B cell (primary cell): ENCODE measurements at regions not wholly inside any gene's neighbourhood (a gene's known extent, or its start where the extent isn't known, plus 50 kb on each side); places are given as distances from the start of the nearest gene placed in this dataset.

ENCODE experiments used
- ATAC-seq: fragments of 200-7000 bp; cut with Tn5 transposase; one replicate; pipeline ENCODE4 v1.10.0; 2021; ENCODE audit warnings: low read depth, mild to moderate bottlenecking, moderate number of reproducible peaks, moderate library complexity
- CTCF ChIA-PET: fragments of 350-600 bp; sonication (Branson Sonifier 250); formaldehyde crosslinking; loops from one replicate; lab custom pipeline; 2021; ENCODE audit warnings: antibody characterized with exemption, inconsistent platforms; lab: Charles Lee
- POLR2A ChIA-PET: fragments of 350-600 bp; sonication (Branson Sonifier 250); formaldehyde crosslinking; loops from one replicate; lab custom pipeline; 2021; ENCODE audit warnings: antibody characterized with exemption; lab: Charles Lee
- DNase-seq: peaks from one replicate; pipeline ENCODE4 v3.0.0; 2013
- H2AFZ ChIP-seq: 2 replicates; pipeline ENCODE4 v1.6.1; 2012; ENCODE audit warnings: mild to moderate bottlenecking, low read depth, low read length; ENCODE audit not compliant: insufficient read depth, poor library complexity, severe bottlenecking
- H3K27ac ChIP-seq, 2 donors: 1 replicate in 1 of 2; 2 replicates in 1 of 2; pipeline ENCODE4 v1.5.1; 2012 to 2013; ENCODE audit warnings: low read length in 2 of 2, mild to moderate bottlenecking in 2 of 2, moderate library complexity in 1 of 2
- H3K27me3 ChIP-seq, 4 experiments: fragments of 200-600 bp in 1 of 4; sonication (generic) in 1 of 4; replicated peaks in 1 of 4; 1 replicate in 2 of 4; 2 replicates in 2 of 4; pipeline versions ENCODE4 v1.6.1 to v1.7.0; 2013 to 2016; ENCODE audit warnings: low read length in 3 of 4, mild to moderate bottlenecking in 2 of 4, mixed read lengths in 1 of 4, moderate library complexity in 1 of 4; ENCODE audit not compliant: insufficient read depth in 4 of 4, control insufficient read depth in 3 of 4; ENCODE audit errors: control extremely low read depth in 1 of 4
- H3K36me3 ChIP-seq, 2 experiments: replicated peaks in 1 of 2; 1 replicate in 1 of 2; 2 replicates in 1 of 2; pipeline versions ENCODE4 v1.6.1 to v1.7.1; 2013; ENCODE audit warnings: low read length in 1 of 2; ENCODE audit not compliant: insufficient read depth in 2 of 2, control insufficient read depth in 1 of 2; ENCODE audit errors: control extremely low read depth in 1 of 2, extremely low read depth in 1 of 2
- H3K4me1 ChIP-seq, 2 donors: fragments of 200-600 bp in 1 of 2; sonication (generic) in 1 of 2; 1 replicate in 1 of 2; 2 replicates in 1 of 2; pipeline versions ENCODE4 v1.5.1 to v1.6.1; 2013 to 2017; ENCODE audit warnings: low read length in 2 of 2; ENCODE audit not compliant: control insufficient read depth in 2 of 2, insufficient read depth in 2 of 2
- H3K4me2 ChIP-seq: replicated peaks from 2 replicates; pipeline ENCODE3; 2012; ENCODE audit warnings: mild to moderate bottlenecking, low read depth, low read length; ENCODE audit not compliant: poor library complexity, severe bottlenecking
- H3K4me3 ChIP-seq, 5 experiments: fragments of 200-600 bp in 1 of 5; sonication (generic) in 1 of 5; 1 replicate in 3 of 5; 2 replicates in 2 of 5; pipeline versions ENCODE4 v1.5.1 to v1.7.0; 2011 to 2016; ENCODE audit warnings: low read length in 4 of 5, mild to moderate bottlenecking in 4 of 5, low read depth in 2 of 5, control low read depth in 1 of 5, moderate library complexity in 1 of 5; ENCODE audit not compliant: insufficient read depth in 1 of 5; ENCODE audit errors: control extremely low read depth in 1 of 5, extremely low read depth in 1 of 5
- H3K79me2 ChIP-seq: fragments of 200-600 bp; sonication (generic); one replicate; pipeline ENCODE4 v1.6.0; 2016; ENCODE audit warnings: low read length; ENCODE audit not compliant: control insufficient read depth, insufficient read depth
- H3K9ac ChIP-seq: fragments of 200-600 bp; sonication (generic); 2 replicates; pipeline ENCODE4 v1.6.1; 2017; ENCODE audit warnings: mild to moderate bottlenecking, low read length, moderate library complexity
- H3K9me3 ChIP-seq, 3 donors: one replicate each; pipeline versions ENCODE4 v1.6.1 to v1.7.1; 2013; ENCODE audit warnings: low read length in 2 of 3; ENCODE audit not compliant: control insufficient read depth in 2 of 3, insufficient read depth in 1 of 3; ENCODE audit errors: control extremely low read depth in 1 of 3
- H4K20me1 ChIP-seq: 2 replicates; pipeline ENCODE4 v1.6.0; 2012; ENCODE audit warnings: mild to moderate bottlenecking, low read length; ENCODE audit not compliant: insufficient read depth, control insufficient read depth, poor library complexity, severe bottlenecking
- H3K27ac Mint-ChIP-seq: one replicate; pipeline ENCODE4 v1.8.0; 2021; ENCODE audit warnings: mixed read lengths
- H3K27me3 Mint-ChIP-seq: one replicate; pipeline ENCODE4 v1.8.0; 2021; ENCODE audit warnings: mixed read lengths
- H3K4me1 Mint-ChIP-seq: one replicate; pipeline ENCODE4 v1.8.0; 2021; ENCODE audit warnings: mixed read lengths
- H3K4me3 Mint-ChIP-seq: one replicate; pipeline ENCODE4 v1.8.0; 2021; ENCODE audit warnings: mixed read lengths
- H3K9me3 Mint-ChIP-seq: one replicate; pipeline ENCODE4 v1.8.0; 2022; ENCODE audit warnings: mixed read lengths; ENCODE audit not compliant: insufficient read depth
- EZH2 ChIP-seq: IDR thresholded peaks from 2 replicates; pipeline ENCODE4 v1.6.1; 2012; ENCODE audit warnings: borderline replicate concordance, low read depth, mild to moderate bottlenecking, moderate library complexity, low read length; ENCODE audit not compliant: insufficient read depth, poor library complexity, severe bottlenecking
- WGBS: methylation state at CpG from one replicate; pipeline ENCODE4 v1.1.5; 2013; ENCODE audit warnings: missing lambda C conversion rate; ENCODE audit not compliant: insufficient coverage; 5-methylcytosine and 5-hydroxymethylcytosine counted together
- intact Hi-C: fragments of 100-400 bp; cut with micrococcal nuclease; formaldehyde crosslinking; loops from one replicate; pipeline ENCODE4 v1.10.0; 2022
- TF ChIP-seq, protein P1 (sequence below): fragments of 200-600 bp; IDR thresholded peaks from one replicate; pipeline ENCODE4 v1.8.0; 2022; ENCODE audit warnings: antibody characterized with exemption, mild to moderate bottlenecking

GRCh38 chr4:24428850-24429249, 155.5 kb downstream of the DHX15 start:
- ChIA-PET POLR2A (no interaction called here), CTCF (interaction anchor here (1.0 kb wide), 1 partner anchor 9 kb away, joined by 4 read pairs; no protein-coding TSS in a partner anchor)
- intact Hi-C loops, result no loop called here
- H3K27me3 ChIP-seq, result peaks cover 0 to 2% (median 0%) of the 10 kb centered on the region in 4 experiments
- no peak overlapping the region for H3K9ac ChIP-seq
- 92% methylated on average over 4 of the region's 6 CpGs for WGBS
- H3K9me3 ChIP-seq, result no peaks in the 10 kb centered on the region
- H3K27ac ChIP-seq, result no peak overlapping the region
- H3K4me1 Mint-ChIP-seq, result no peaks in the 10 kb centered on the region
- no peaks in the 10 kb centered on the region for H4K20me1 ChIP-seq
- no peak overlapping the region for H2AFZ ChIP-seq
- no peaks in the 10 kb centered on the region for H3K4me1 ChIP-seq
- H3K4me3 Mint-ChIP-seq, result no peak overlapping the region
- H3K79me2 ChIP-seq, result no peaks in the 10 kb centered on the region
- H3K27ac Mint-ChIP-seq, result no peak overlapping the region
- no peaks in the 10 kb centered on the region for H3K36me3 ChIP-seq
- TF ChIP-seq EZH2, result no peak
- TF ChIP-seq, protein P1, sequence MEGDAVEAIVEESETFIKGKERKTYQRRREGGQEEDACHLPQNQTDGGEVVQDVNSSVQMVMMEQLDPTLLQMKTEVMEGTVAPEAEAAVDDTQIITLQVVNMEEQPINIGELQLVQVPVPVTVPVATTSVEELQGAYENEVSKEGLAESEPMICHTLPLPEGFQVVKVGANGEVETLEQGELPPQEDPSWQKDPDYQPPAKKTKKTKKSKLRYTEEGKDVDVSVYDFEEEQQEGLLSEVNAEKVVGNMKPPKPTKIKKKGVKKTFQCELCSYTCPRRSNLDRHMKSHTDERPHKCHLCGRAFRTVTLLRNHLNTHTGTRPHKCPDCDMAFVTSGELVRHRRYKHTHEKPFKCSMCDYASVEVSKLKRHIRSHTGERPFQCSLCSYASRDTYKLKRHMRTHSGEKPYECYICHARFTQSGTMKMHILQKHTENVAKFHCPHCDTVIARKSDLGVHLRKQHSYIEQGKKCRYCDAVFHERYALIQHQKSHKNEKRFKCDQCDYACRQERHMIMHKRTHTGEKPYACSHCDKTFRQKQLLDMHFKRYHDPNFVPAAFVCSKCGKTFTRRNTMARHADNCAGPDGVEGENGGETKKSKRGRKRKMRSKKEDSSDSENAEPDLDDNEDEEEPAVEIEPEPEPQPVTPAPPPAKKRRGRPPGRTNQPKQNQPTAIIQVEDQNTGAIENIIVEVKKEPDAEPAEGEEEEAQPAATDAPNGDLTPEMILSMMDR, result no peak
- ATAC-seq, result no peak
- no peak overlapping the region for H3K4me2 ChIP-seq
- no peak overlapping the region for H3K4me3 ChIP-seq
- peaks cover 16% of the 10 kb centered on the region for H3K27me3 Mint-ChIP-seq
- DNase-seq, result no peak
- H3K9me3 Mint-ChIP-seq, result no peaks in the 10 kb centered on the region

GRCh38 chr4:24426557-24426956, 157.8 kb downstream of the DHX15 start:
- H3K9me3 ChIP-seq, result no peaks in the 10 kb centered on the region
- no peak overlapping the region for H3K4me2 ChIP-seq
- Mint-ChIP-seq H3K9me3 (no peaks in the 10 kb centered on the region), H3K27me3 (peaks cover 16% of the 10 kb centered on the region), H3K4me3 (no peak overlapping the region), H3K4me1 (no peaks in the 10 kb centered on the region), H3K27ac (no peak overlapping the region)
- H3K4me3 ChIP-seq, result no peak overlapping the region
- H2AFZ ChIP-seq, result no peak overlapping the region
- ChIA-PET POLR2A (no interaction called here), CTCF (no interaction called here)
- intact Hi-C loops, result no loop called here
- no peak overlapping the region for H3K27ac ChIP-seq
- peaks cover 0 to 2% (median 0%) of the 10 kb centered on the region in 4 experiments for H3K27me3 ChIP-seq
- H3K79me2 ChIP-seq, result no peaks in the 10 kb centered on the region
- H4K20me1 ChIP-seq, result no peaks in the 10 kb centered on the region
- 84% methylated on average over 3 of the region's 5 CpGs for WGBS
- no peaks in the 10 kb centered on the region for H3K36me3 ChIP-seq
- DNase-seq (no peak), ATAC-seq (no peak)
- H3K4me1 ChIP-seq, result no peaks in the 10 kb centered on the region
- no peak overlapping the region for H3K9ac ChIP-seq
- TF ChIP-seq, protein P1, result no peak
- TF ChIP-seq EZH2, result no peak
